IMR-90 (cell line): ENCODE measurements at regions not wholly inside any gene's neighbourhood (a gene's known extent, or its start where the extent isn't known, plus 50 kb on each side); places are given as distances from the start of the nearest gene placed in this dataset.
"Not testable (repeated sequence)": the region's sequence is repeated elsewhere in the genome, so short reads cannot be mapped to it uniquely, and the experiment has no call there.

Source experiments
- ATAC-seq: fragments of 200-7000 bp; cut with Tn5 transposase; 2 replicates; pipeline ENCODE4 v1.9.1; 2020; ENCODE audit warnings: low read depth, mild to moderate bottlenecking, moderate library complexity
- BruUV-seq: library from RNA; stranded (reverse); fragments of 400-500 nt; replicated peaks from 2 replicates; lab custom pipeline; 2021; lab: Mats Ljungman, UMichigan
- CTCF ChIA-PET: fragments of 300-600 bp; formaldehyde crosslinking; extraction: SDS; loops from one replicate; lab custom pipeline; 2021; ENCODE audit warnings: antibody characterized with exemption; lab: Yijun Ruan, JAX
- POLR2A ChIA-PET: fragments of 300-600 bp; sonication (Branson Sonifier 250); formaldehyde crosslinking; loops from one replicate; lab custom pipeline; 2022; ENCODE audit warnings: antibody characterized with exemption; ENCODE audit not compliant: unreplicated experiment; lab: Charles Lee
- DNase-seq: peaks from one replicate; pipeline ENCODE4 v3.0.0; 2013
- H2AFZ ChIP-seq: replicated peaks from 2 replicates; pipeline ENCODE3; 2013; ENCODE audit warnings: low read length, mild to moderate bottlenecking; ENCODE audit not compliant: poor library complexity
- H2AK5ac ChIP-seq: 2 replicates; pipeline ENCODE4 v1.6.1; 2013; ENCODE audit warnings: low read depth, low read length, inconsistent platforms
- H2AK9ac ChIP-seq: replicated peaks from 2 replicates; pipeline ENCODE3; 2013; ENCODE audit warnings: mild to moderate bottlenecking, low read depth, low read length, moderate library complexity; ENCODE audit not compliant: poor library complexity
- H2BK120ac ChIP-seq: 2 replicates; pipeline ENCODE4 v1.6.1; 2013; ENCODE audit warnings: low read depth, low read length, inconsistent platforms
- H2BK15ac ChIP-seq: 3 replicates; pipeline ENCODE4 v1.6.1; 2013; ENCODE audit warnings: low read depth, low read length, inconsistent platforms
- H2BK20ac ChIP-seq: 2 replicates; pipeline ENCODE4 v1.6.1; 2013; ENCODE audit warnings: low read depth, mild to moderate bottlenecking, inconsistent platforms, low read length, moderate library complexity
- H2BK5ac ChIP-seq: 2 replicates; pipeline ENCODE4 v1.6.1; 2013; ENCODE audit warnings: mild to moderate bottlenecking, low read depth, low read length, inconsistent platforms; ENCODE audit not compliant: poor library complexity, severe bottlenecking
- H3K14ac ChIP-seq: replicated peaks from 2 replicates; pipeline ENCODE4 v1.6.1; 2013; ENCODE audit warnings: low read depth, low read length, inconsistent platforms
- H3K18ac ChIP-seq: 2 replicates; pipeline ENCODE4 v1.6.1; 2013; ENCODE audit warnings: low read depth, low read length, control low read depth
- H3K23ac ChIP-seq: 2 replicates; pipeline ENCODE4 v1.6.1; 2013; ENCODE audit warnings: low read depth, low read length, inconsistent platforms
- H3K27ac ChIP-seq: 2 replicates; pipeline ENCODE4 v1.5.1; 2013; ENCODE audit warnings: mild to moderate bottlenecking, control low read depth, low read length; ENCODE audit not compliant: insufficient read depth
- H3K27me3 ChIP-seq: 2 replicates; pipeline ENCODE4 v1.6.1; 2013; ENCODE audit warnings: low read length; ENCODE audit not compliant: control insufficient read depth, insufficient read depth
- H3K36me3 ChIP-seq: 2 replicates; pipeline ENCODE4 v1.6.1; 2013; ENCODE audit warnings: low read length, mixed read lengths; ENCODE audit not compliant: control insufficient read depth, insufficient read depth
- H3K4ac ChIP-seq: 2 replicates; pipeline ENCODE4 v1.6.1; 2013; ENCODE audit warnings: low read depth, low read length, inconsistent platforms
- H3K4me1 ChIP-seq: 2 replicates; pipeline ENCODE4 v1.6.1; 2013; ENCODE audit warnings: low read length, mixed read lengths; ENCODE audit not compliant: control insufficient read depth, insufficient read depth
- H3K4me2 ChIP-seq: 2 replicates; pipeline ENCODE4 v1.6.1; 2013; ENCODE audit warnings: low read depth, mild to moderate bottlenecking, control low read depth, low read length, moderate library complexity
- H3K4me3 ChIP-seq: 2 replicates; pipeline ENCODE4 v1.5.1; 2013; ENCODE audit warnings: low read depth, mild to moderate bottlenecking, control low read depth, low read length, moderate library complexity; ENCODE audit not compliant: insufficient read depth
- H3K56ac ChIP-seq: 2 replicates; pipeline ENCODE4 v1.6.1; 2013; ENCODE audit warnings: low read length, inconsistent platforms; ENCODE audit not compliant: insufficient read depth; ENCODE audit errors: extremely low read depth
- H3K79me1 ChIP-seq, 2 experiments: 2 replicates each; pipeline ENCODE4 v1.6.1; 2013; ENCODE audit warnings: low read length in 2 of 2, inconsistent platforms in 1 of 2, low read depth in 1 of 2
- H3K9ac ChIP-seq: 2 replicates; pipeline ENCODE4 v1.6.1; 2013; ENCODE audit warnings: low read depth, low read length, control low read depth
- H3K9me1 ChIP-seq: 2 replicates; pipeline ENCODE4 v1.6.1; 2013; ENCODE audit warnings: low read length, inconsistent platforms; ENCODE audit not compliant: insufficient read depth
- H3K9me3 ChIP-seq: 2 replicates; pipeline ENCODE4 v1.6.1; 2013; ENCODE audit warnings: low read length; ENCODE audit not compliant: control insufficient read depth, insufficient read depth
- H4K20me1 ChIP-seq: 2 replicates; pipeline ENCODE4 v1.6.1; 2013; ENCODE audit warnings: low read length, inconsistent platforms; ENCODE audit not compliant: insufficient read depth
- H4K5ac ChIP-seq: 2 replicates; pipeline ENCODE4 v1.6.1; 2013; ENCODE audit warnings: mild to moderate bottlenecking, low read depth, low read length, control low read depth
- H4K8ac ChIP-seq, 2 experiments: 2 replicates each; pipeline ENCODE4 v1.6.1; 2013; ENCODE audit warnings: low read depth in 2 of 2, low read length in 2 of 2, control low read depth in 1 of 2, inconsistent platforms in 1 of 2
- H4K91ac ChIP-seq: 2 replicates; pipeline ENCODE4 v1.6.1; 2013; ENCODE audit warnings: low read depth, low read length, inconsistent platforms; ENCODE audit not compliant: insufficient read depth
- WGBS, 2 experiments: methylation state at CpG; one replicate each; pipeline versions ENCODE4 v1.1.5 to v1.1.7; 2013; ENCODE audit warnings: missing lambda C conversion rate in 2 of 2; ENCODE audit not compliant: insufficient read length in 1 of 2; ENCODE audit errors: extremely low coverage in 2 of 2; 5-methylcytosine and 5-hydroxymethylcytosine counted together
- dilution Hi-C: fragments of 300-500 bp; cut with HindIII; formaldehyde crosslinking; loops from one replicate; pipeline ENCODE4 v1.14.3; 2018; ENCODE audit warnings: low sequenced_read_pairs; ENCODE audit not compliant: unreplicated experiment
- in situ Hi-C: fragments of 300-500 bp; cut with MboI; formaldehyde crosslinking; loops from 3 replicates; pipeline ENCODE4 v1.14.3; 2019; ENCODE audit warnings: low sequenced_read_pairs, inconsistent platforms, mixed read lengths
- intact Hi-C: fragments of 100-400 bp; cut with micrococcal nuclease; formaldehyde crosslinking; loops from 2 replicates; pipeline ENCODE4 v1.10.0; 2022

DNA sequence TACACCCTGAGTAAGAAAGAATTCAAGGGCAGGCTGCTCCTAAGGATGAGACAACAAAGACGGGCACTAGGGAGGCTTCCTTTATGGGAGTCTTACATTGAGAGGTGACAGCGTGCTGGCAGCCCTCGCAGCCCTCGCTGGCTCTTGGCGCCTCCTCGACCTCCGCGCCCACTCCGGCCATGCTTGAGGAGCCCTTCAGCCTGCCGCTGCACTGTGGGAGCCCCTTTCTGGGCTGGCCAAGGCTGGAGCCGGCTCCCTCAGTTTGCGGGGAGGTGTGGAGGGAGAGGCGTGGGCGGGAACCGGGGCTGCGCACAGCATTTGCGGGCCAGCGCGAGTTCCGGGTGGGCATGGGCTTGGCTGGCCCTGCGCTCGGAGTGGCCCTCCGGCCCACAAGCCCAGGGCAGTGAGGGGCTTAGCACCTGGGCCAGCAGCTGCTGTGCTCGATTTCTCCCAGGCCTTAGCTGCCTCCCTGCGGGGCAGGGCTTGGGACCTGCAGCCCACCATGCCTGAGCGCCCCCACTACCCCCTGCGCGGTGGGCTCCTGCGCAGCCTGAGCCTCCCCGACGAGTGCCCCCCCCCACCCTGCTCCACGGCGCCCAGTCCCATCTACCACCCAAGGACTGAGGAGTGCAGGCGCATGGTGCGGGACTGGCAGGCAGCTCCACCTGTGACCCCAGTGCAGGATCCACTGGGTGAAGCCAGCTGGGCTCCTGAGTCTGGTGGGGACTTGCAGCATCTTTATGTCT is 75.3 kb downstream of the BARX1 start:
- H3K9me3 ChIP-seq, ATAC-seq, H3K14ac ChIP-seq, BruUV-seq, H4K5ac ChIP-seq, H2BK15ac ChIP-seq, H2BK120ac ChIP-seq, H3K27ac ChIP-seq, H3K4ac ChIP-seq, H3K4me2 ChIP-seq, H2BK5ac ChIP-seq, H3K56ac ChIP-seq, in situ Hi-C loops, H3K36me3 ChIP-seq, DNase-seq, H4K8ac ChIP-seq, H3K18ac ChIP-seq, H2BK20ac ChIP-seq, H3K27me3 ChIP-seq, H2AK9ac ChIP-seq, H3K4me3 ChIP-seq, H3K4me1 ChIP-seq, dilution Hi-C loops, H4K91ac ChIP-seq, POLR2A ChIA-PET, H3K79me1 ChIP-seq, H2AK5ac ChIP-seq, H3K23ac ChIP-seq, H2AFZ ChIP-seq, H3K9ac ChIP-seq, H4K20me1 ChIP-seq, intact Hi-C loops, CTCF ChIA-PET, H3K9me1 ChIP-seq: not testable (repeated sequence)
- no CpG with 5 or more reads among the region's 35 CpGs for WGBS, 2 experiments
